GM12878 (cell line): ENCODE measurements at regions not wholly inside any gene's neighbourhood (a gene's known extent, or its start where the extent isn't known, plus 50 kb on each side); places are given as distances from the start of the nearest gene placed in this dataset.

ENCODE experiments used
- BCL3 ChIP-seq: IDR thresholded peaks from 2 replicates; pipeline ENCODE4 v1.6.1; 2011; ENCODE audit warnings: borderline replicate concordance, low read depth, mild to moderate bottlenecking, moderate library complexity, low read length; ENCODE audit not compliant: insufficient read depth, poor library complexity, severe bottlenecking
- CREM ChIP-seq: IDR thresholded peaks from 2 replicates; pipeline ENCODE4 v1.6.1; 2014; ENCODE audit warnings: antibody characterized with exemption, low read depth
- CTCF ChIP-seq, 3 experiments: IDR thresholded peaks in 2 of 3; conservative IDR thresholded peaks in 1 of 3; 2 replicates each; pipeline ENCODE4 v1.5.1; 2011; ENCODE audit warnings: low read depth in 3 of 3, low read length in 3 of 3, mild to moderate bottlenecking in 3 of 3, control low read depth in 2 of 3, moderate library complexity in 2 of 3, inconsistent platforms in 1 of 3, mixed read lengths in 1 of 3; ENCODE audit not compliant: control insufficient read depth in 2 of 3, insufficient read depth in 1 of 3; ENCODE audit errors: extremely low read depth in 1 of 3
- EZH2 ChIP-seq: IDR thresholded peaks from 2 replicates; pipeline ENCODE4 v1.6.1; 2012; ENCODE audit warnings: low read depth, mild to moderate bottlenecking, control low read depth, inconsistent platforms, low read length, borderline replicate concordance; ENCODE audit not compliant: control insufficient read depth
- FOXM1 ChIP-seq: IDR thresholded peaks from 2 replicates; pipeline ENCODE4 v1.6.1; 2012; ENCODE audit warnings: low read depth, mild to moderate bottlenecking, inconsistent platforms, low read length, moderate library complexity
- JUND ChIP-seq: IDR thresholded peaks from 2 replicates; pipeline ENCODE4 v1.6.1; 2012; ENCODE audit warnings: low read depth, mild to moderate bottlenecking, low read length, improper control_type of control experiment, moderate library complexity
- NFXL1 ChIP-seq: fragments of 450-650 bp; IDR thresholded peaks from 2 replicates; pipeline ENCODE4 v1.6.1; 2017; ENCODE audit warnings: antibody characterized with exemption, mild to moderate bottlenecking, borderline replicate concordance
- POLR2A ChIP-seq: IDR thresholded peaks from 2 replicates; pipeline ENCODE4 v1.6.1; 2011; ENCODE audit warnings: low read depth, mild to moderate bottlenecking, low read length
- RCOR1 ChIP-seq: conservative IDR thresholded peaks from 2 replicates; pipeline ENCODE4 v1.6.1; 2012; ENCODE audit warnings: low read depth, low read length, improper control_type of control experiment
- SMARCA5 ChIP-seq: fragments of 450-650 bp; IDR thresholded peaks from 2 replicates; pipeline ENCODE4 v1.6.1; 2017; ENCODE audit warnings: mild to moderate bottlenecking
- USF2 ChIP-seq: IDR thresholded peaks from 2 replicates; pipeline ENCODE4 v1.6.1; 2011; ENCODE audit warnings: low read depth, low read length, improper control_type of control experiment, borderline replicate concordance

- TF ChIP-seq POLR2A (no peak), BCL3 (no peak), CTCF (IDR thresholded peaks at IDR 0.05 in 2 of 3, conservative IDR thresholded peaks at IDR 0.05 in 1 of 3; ENCODE audit: control insufficient read depth in 2 of 3, extremely low read depth in 1 of 3, insufficient read depth in 1 of 3, low read depth in 3 of 3, low read length in 3 of 3) (no peak), JUND (no peak), CREM (no peak), EZH2 (no peak), RCOR1 (no peak), FOXM1 (no peak), SMARCA5 (no peak), NFXL1 (no peak), USF2 (no peak)
These were observed 1084.9 kb downstream of the RPA4 start for GRCh38 chrX:97968376-97969163.
